Panc1 (cell line): ENCODE measurements at regions not wholly inside any gene's neighbourhood (a gene's known extent, or its start where the extent isn't known, plus 50 kb on each side); places are given as distances from the start of the nearest gene placed in this dataset.

Experiments used
- CTCF ChIP-seq: fragments of 450-650 bp; IDR thresholded peaks from 2 replicates; pipeline ENCODE4 v1.5.1; 2017; ENCODE audit warnings: mild to moderate bottlenecking
- POLR2AphosphoS5 ChIP-seq: IDR thresholded peaks from 2 replicates; pipeline ENCODE4 v1.6.1; 2012; ENCODE audit warnings: mild to moderate bottlenecking, low read depth, low read length, moderate library complexity
- SIN3A ChIP-seq: IDR thresholded peaks from 2 replicates; pipeline ENCODE4 v1.6.1; 2012; ENCODE audit warnings: low read depth, mild to moderate bottlenecking, low read length, moderate library complexity, borderline replicate concordance; ENCODE audit not compliant: insufficient read depth
- TF ChIP-seq, protein P1 (sequence below), 2 experiments: IDR thresholded peaks; 2 replicates each; pipeline ENCODE4 v1.6.1; 2011 to 2012; ENCODE audit warnings: low read depth in 2 of 2, control low read depth in 1 of 2, low read length in 1 of 2, mild to moderate bottlenecking in 1 of 2, moderate library complexity in 1 of 2; ENCODE audit not compliant: insufficient read depth in 1 of 2

DNA sequence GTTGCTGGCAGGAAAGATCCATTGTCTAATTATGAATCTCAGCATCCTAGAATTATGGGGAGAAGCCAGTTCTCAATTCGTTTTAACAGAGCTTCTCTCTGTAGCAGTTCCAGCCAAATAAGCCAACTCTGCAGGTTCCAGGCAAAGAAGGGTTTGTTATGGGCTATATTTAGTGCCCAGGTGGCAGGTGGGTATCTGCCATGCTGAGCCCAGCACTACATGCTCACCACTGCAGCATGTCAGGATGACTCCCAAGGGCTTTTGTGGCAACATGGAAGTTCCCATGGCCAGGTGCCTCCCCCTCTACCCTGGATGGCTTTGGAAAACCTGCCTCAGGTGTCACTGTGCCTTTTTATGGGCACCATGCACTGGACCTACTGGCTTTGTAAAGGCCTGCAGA lies 74.5 kb upstream of the KCNK12 start:
- TF ChIP-seq, protein P1, sequence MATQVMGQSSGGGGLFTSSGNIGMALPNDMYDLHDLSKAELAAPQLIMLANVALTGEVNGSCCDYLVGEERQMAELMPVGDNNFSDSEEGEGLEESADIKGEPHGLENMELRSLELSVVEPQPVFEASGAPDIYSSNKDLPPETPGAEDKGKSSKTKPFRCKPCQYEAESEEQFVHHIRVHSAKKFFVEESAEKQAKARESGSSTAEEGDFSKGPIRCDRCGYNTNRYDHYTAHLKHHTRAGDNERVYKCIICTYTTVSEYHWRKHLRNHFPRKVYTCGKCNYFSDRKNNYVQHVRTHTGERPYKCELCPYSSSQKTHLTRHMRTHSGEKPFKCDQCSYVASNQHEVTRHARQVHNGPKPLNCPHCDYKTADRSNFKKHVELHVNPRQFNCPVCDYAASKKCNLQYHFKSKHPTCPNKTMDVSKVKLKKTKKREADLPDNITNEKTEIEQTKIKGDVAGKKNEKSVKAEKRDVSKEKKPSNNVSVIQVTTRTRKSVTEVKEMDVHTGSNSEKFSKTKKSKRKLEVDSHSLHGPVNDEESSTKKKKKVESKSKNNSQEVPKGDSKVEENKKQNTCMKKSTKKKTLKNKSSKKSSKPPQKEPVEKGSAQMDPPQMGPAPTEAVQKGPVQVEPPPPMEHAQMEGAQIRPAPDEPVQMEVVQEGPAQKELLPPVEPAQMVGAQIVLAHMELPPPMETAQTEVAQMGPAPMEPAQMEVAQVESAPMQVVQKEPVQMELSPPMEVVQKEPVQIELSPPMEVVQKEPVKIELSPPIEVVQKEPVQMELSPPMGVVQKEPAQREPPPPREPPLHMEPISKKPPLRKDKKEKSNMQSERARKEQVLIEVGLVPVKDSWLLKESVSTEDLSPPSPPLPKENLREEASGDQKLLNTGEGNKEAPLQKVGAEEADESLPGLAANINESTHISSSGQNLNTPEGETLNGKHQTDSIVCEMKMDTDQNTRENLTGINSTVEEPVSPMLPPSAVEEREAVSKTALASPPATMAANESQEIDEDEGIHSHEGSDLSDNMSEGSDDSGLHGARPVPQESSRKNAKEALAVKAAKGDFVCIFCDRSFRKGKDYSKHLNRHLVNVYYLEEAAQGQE (IDR thresholded peaks at IDR 0.05; ENCODE audit: insufficient read depth in 1 of 2, low read depth in 2 of 2, low read length in 1 of 2), result no peak
- TF ChIP-seq CTCF (no peak), POLR2AphosphoS5 (no peak), SIN3A (no peak)
